Natural killer cell treated with Interleukin-12 subunit alpha and Interleukin-12 subunit beta and Interleukin-15 and Interleukin-18, amount 100 ng/mL, for 72 hours (primary cell): ENCODE measurements at regions not wholly inside any gene's neighbourhood (a gene's known extent, or its start where the extent isn't known, plus 50 kb on each side); places are given as distances from the start of the nearest gene placed in this dataset.

ENCODE experiments used
- ATAC-seq, 2 donors: fragments of 150-1000 bp; cut with Tn5 transposase in 1 of 2; sonication (Bioruptor Pico), chemical (Tn5 transposase) in 1 of 2; 2 replicates each; pipeline ENCODE4 v1.10.0; 2021
- DNase-seq: peaks from one replicate; pipeline ENCODE4 v3.0.0; 2022; ENCODE audit warnings: low spot score
- H3K27ac Mint-ChIP-seq, 2 donors: 1 replicate in 1 of 2; 2 replicates in 1 of 2; pipeline ENCODE4 v1.8.0; 2022; ENCODE audit warnings: mixed read lengths in 2 of 2, mild to moderate bottlenecking in 1 of 2, moderate library complexity in 1 of 2
- H3K27me3 Mint-ChIP-seq, 2 donors: 1 replicate in 1 of 2; 2 replicates in 1 of 2; pipeline ENCODE4 v1.8.0; 2022; ENCODE audit warnings: mixed read lengths in 2 of 2
- H3K36me3 Mint-ChIP-seq: one replicate; pipeline ENCODE4 v1.8.0; 2022; ENCODE audit warnings: mixed read lengths
- H3K4me1 Mint-ChIP-seq, 2 donors: 1 replicate in 1 of 2; 2 replicates in 1 of 2; pipeline ENCODE4 v1.8.0; 2022; ENCODE audit warnings: low read depth in 2 of 2, mixed read lengths in 2 of 2, mild to moderate bottlenecking in 1 of 2
- H3K4me3 Mint-ChIP-seq: one replicate; pipeline ENCODE4 v1.8.0; 2022; ENCODE audit warnings: mixed read lengths
- H3K9me3 Mint-ChIP-seq: 2 replicates; pipeline ENCODE4 v1.8.0; 2022; ENCODE audit warnings: mixed read lengths

DNA sequence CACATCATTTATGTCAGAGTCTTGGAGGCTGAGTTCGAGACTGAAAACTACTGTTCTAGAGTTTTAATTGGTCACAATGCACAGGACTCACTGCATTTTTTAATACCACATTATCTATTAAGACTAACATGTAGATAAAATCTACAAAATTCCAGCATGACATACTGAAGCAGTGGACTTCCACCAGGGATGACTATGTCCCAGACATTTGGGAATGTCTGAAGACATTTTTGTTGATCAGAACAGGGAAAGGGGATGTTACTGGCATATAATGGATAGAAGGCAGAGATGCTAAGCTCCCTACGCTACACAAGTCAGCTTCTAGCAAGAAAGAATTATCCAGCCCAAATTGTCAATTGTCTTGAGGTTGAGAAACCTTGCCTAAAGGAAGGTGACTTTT is 419.0 kb upstream of the TGFBR2 start:
- no peak for DNase-seq
- Mint-ChIP-seq H3K4me1 (no peaks in the 10 kb centered on the region), H3K27ac (no peak overlapping the region), H3K4me3 (no peak overlapping the region), H3K36me3 (no peaks in the 10 kb centered on the region), H3K27me3 (peaks cover 11 to 31% of the 10 kb centered on the region in 2 donors), H3K9me3 (no peaks in the 10 kb centered on the region)
- no peak for ATAC-seq

DNA sequence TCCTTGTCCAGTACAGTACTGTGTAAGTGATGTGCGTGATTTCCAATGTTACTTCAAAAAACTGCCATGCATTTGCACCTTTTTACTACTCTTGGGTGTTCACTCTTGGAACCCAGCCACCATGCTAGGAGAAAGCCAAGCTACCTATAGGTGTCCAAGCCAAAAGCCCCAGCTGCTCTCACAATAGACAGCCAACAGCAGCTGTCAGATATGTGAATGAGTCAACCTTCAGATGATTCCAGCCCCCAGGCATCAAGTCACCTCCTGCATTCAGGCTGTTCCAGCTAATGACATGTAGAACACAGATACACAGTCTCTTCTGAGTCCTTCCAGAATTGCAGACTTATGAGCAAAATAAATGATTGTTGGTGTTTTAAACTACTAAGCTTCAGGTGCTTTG is 417.7 kb upstream of the TGFBR2 start:
- DNase-seq (no peak), ATAC-seq (peak in 1 of 2 donors; percentile 24)
- no peaks in the 10 kb centered on the region for H3K9me3 Mint-ChIP-seq
- no peaks in the 10 kb centered on the region for H3K36me3 Mint-ChIP-seq
- no peak overlapping the region for H3K4me3 Mint-ChIP-seq
- no peaks in the 10 kb centered on the region for H3K4me1 Mint-ChIP-seq
- H3K27ac Mint-ChIP-seq = no peak overlapping the region
- peaks cover 14 to 32% of the 10 kb centered on the region in 2 donors for H3K27me3 Mint-ChIP-seq

DNA sequence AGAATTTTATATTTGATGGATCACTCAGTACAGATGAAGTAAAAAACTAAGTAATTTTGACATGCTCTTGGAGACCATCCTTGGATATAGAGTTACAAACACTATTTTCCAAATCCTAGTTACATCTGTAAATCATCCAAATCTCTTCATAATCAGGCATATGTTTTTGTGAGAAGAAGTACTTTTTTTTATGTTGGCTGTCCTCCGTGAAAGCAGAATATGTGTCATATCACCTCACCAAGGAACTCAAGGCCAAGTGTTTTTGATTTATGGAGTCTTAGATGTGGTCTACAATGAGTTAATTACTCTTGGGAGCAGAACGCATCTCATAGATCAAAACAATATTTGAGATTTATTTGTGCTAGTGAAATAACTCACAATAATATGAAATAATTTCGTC is 416.5 kb upstream of the TGFBR2 start:
- Mint-ChIP-seq H3K27me3 (peaks cover 11 to 39% of the 10 kb centered on the region in 2 donors), H3K4me3 (no peak overlapping the region), H3K36me3 (no peaks in the 10 kb centered on the region), H3K27ac (no peak overlapping the region), H3K9me3 (no peaks in the 10 kb centered on the region), H3K4me1 (no peaks in the 10 kb centered on the region)
- DNase-seq (no peak), ATAC-seq (no peak)

DNA sequence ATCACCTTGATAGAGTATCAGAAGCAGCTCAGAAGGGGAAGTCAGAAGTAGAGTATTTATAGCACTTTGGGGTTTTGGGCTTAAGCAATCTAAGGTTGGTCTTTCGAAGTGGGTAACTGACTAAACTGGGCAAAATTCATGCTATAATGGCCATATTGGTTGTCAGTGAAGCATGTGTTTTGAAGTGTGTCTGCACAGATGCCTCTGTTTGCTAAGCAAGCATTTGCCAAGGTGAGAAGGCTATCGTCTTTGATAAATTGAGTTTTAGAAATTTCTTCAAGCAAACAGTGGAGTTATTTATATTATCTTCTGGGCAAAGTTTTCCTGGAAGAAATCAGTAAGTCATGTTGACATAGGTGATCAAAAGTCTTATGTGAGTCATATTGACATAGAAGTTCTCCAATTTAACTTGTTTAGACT is 412.8 kb upstream of the TGFBR2 start:
- Mint-ChIP-seq H3K4me1 (no peaks in the 10 kb centered on the region), H3K36me3 (no peaks in the 10 kb centered on the region), H3K9me3 (no peaks in the 10 kb centered on the region), H3K4me3 (no peak overlapping the region), H3K27ac (no peak overlapping the region), H3K27me3 (peaks cover 5 to 30% of the 10 kb centered on the region in 2 donors)
- no peak for ATAC-seq
- no peak for DNase-seq

DNA sequence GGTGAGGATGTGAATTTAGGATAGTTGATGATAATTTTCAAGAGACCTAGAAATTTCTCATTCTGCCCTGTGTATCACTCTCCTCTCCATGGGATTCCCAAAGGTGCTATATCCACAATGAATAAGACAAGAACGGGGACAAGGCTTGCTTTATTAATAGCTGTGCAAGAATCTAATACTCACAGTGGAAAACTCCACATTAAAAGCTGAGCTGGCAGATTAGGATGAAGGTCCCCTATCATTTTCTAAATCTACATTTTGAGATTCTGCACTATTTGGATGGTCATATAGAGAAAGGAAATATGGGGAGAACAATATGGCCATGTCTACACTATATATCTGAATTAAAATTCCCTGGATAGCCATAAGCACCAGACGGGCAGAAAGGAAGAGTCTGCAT is 411.0 kb upstream of the TGFBR2 start:
- no peak overlapping the region for H3K4me3 Mint-ChIP-seq
- DNase-seq = no peak
- no peaks in the 10 kb centered on the region for H3K9me3 Mint-ChIP-seq
- ATAC-seq = no peak
- H3K27ac Mint-ChIP-seq = no peak overlapping the region
- H3K36me3 Mint-ChIP-seq = no peaks in the 10 kb centered on the region
- peaks cover 5 to 23% of the 10 kb centered on the region in 2 donors for H3K27me3 Mint-ChIP-seq
- no peaks in the 10 kb centered on the region for H3K4me1 Mint-ChIP-seq

DNA sequence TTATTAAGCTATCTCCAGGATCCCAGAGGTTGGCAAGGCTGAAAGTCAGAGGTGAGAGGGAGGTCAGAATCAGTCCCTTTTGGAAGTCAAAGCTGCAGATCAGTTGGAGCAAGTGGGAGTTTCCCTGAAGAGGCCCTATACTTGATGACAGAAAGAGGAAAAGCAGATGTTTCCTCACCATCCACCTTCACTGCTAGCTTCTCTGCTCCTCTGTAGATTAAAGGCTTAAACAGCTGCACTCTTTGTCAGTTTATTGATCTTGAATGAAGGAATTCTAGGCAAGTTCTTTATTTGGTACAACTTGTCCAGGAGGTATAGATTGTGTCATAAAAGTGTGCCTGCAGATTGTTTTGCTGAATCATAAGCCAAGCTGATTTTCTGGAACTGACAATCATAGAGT is 408.2 kb upstream of the TGFBR2 start:
- H3K27me3 Mint-ChIP-seq = peaks cover 3 to 10% of the 10 kb centered on the region in 2 donors
- H3K9me3 Mint-ChIP-seq = no peaks in the 10 kb centered on the region
- H3K36me3 Mint-ChIP-seq = no peaks in the 10 kb centered on the region
- peaks cover 0 to 4% of the 10 kb centered on the region in 2 donors for H3K4me1 Mint-ChIP-seq
- ATAC-seq (no peak), DNase-seq (no peak)
- H3K27ac Mint-ChIP-seq = no peak overlapping the region
- no peak overlapping the region for H3K4me3 Mint-ChIP-seq

DNA sequence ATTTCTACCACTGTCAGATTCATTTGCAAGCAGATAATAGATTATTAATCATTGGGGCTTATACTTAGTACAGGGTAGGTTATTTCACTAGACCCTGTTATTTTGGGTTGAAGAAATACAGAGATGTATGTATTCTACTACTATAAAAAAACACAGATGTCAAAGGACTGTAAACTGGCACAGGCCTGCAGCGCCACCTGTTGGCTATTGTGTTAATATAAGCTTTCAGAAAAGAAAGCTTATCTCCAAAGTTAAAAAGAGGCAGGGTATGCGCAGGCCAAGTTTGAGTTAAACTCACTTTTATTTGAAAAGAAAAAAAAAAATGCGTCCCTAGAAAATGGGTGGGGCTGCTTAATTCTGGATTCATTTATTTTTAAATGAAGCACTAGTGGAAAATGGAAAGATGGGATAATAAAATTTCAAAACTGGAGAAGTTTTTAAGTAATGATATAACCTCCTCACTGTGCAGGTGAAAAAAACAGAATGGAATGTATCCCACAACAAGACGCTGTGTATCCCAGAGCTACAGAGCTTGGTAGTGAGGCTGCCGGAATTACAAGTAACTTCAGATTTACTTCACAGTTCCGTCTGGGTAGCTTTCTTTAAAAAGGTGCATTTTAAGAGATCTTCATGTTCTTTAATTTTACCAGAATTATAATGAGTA is 407.2 kb upstream of the TGFBR2 start:
- Mint-ChIP-seq H3K9me3 (no peaks in the 10 kb centered on the region), H3K27ac (peak overlapping the region in 1 of 2 donors; percentile 29), H3K36me3 (no peaks in the 10 kb centered on the region), H3K27me3 (peaks cover 0 to 2% of the 10 kb centered on the region in 2 donors), H3K4me1 (peaks cover 0 to 4% of the 10 kb centered on the region in 2 donors), H3K4me3 (no peak overlapping the region)
- ATAC-seq (no peak), DNase-seq (peak; percentile 61)

DNA sequence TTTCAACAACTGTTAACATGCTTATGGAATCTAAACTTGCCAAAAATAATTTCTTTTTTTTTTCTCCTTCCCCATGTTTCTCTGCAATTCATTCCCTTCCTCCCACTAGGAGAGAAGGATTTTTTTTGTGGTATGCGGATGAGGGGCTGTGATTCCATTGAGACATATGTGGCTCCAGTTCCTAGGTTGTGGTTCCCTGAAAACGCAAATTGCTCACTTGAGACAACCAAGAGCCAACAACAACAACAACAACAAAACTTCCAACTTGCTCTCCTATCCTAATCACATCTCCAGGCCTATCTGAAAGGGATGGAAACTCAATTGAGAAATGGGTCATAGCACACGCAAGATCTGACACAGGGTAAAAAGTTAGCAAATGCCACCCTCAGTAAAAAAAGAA is 406.5 kb upstream of the TGFBR2 start:
- Mint-ChIP-seq H3K27ac (no peak overlapping the region), H3K4me1 (peaks cover 0 to 4% of the 10 kb centered on the region in 2 donors), H3K27me3 (no peaks in the 10 kb centered on the region), H3K36me3 (no peaks in the 10 kb centered on the region), H3K9me3 (no peaks in the 10 kb centered on the region), H3K4me3 (no peak overlapping the region)
- ATAC-seq = no peak
- DNase-seq = no peak

DNA sequence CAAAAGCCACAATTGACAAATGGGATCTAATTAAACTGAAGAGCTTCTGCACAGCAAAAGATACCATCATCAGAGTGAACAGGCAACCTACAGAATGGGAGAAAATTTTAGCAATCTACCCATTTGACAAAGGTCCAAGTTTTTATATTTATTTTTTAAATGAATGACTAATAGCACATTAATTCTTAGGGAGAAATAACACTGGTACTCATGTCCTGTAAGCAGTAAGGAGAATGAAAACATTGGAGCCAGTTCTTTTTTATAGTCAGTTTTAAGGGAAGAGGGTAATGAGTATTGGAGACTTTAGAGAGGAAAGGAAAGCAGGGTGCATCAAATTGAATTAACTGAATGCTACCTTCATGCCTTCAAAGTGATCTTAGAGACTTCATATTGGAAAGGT is 404.7 kb upstream of the TGFBR2 start:
- Mint-ChIP-seq H3K9me3 (no peaks in the 10 kb centered on the region), H3K36me3 (no peaks in the 10 kb centered on the region), H3K27ac (no peak overlapping the region), H3K27me3 (no peaks in the 10 kb centered on the region), H3K4me3 (no peak overlapping the region), H3K4me1 (peaks cover 0 to 4% of the 10 kb centered on the region in 2 donors)
- no peak for DNase-seq
- ATAC-seq = no peak

DNA sequence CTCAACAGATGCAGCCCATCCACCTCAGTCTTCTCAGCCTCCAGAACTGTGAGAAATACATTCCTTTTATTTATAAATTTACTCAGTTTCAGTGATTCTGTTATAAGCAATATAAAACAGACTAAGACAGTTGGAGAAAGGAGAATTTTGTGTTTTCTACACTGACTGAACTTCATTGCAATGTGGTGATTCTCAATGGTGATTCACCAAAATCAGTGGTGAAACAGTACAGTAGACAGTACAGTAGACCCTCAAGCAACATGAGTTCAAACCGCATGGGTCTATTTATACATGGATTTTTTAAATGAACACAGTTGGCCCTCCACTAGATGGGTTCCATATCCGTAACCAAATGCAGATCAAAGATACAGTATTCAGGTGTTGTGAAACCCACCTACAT is 403.1 kb upstream of the TGFBR2 start:
- Mint-ChIP-seq H3K27me3 (no peaks in the 10 kb centered on the region), H3K27ac (no peak overlapping the region), H3K4me3 (no peak overlapping the region), H3K36me3 (no peaks in the 10 kb centered on the region), H3K9me3 (no peaks in the 10 kb centered on the region), H3K4me1 (peaks cover 0 to 4% of the 10 kb centered on the region in 2 donors)
- DNase-seq (no peak), ATAC-seq (no peak)

DNA sequence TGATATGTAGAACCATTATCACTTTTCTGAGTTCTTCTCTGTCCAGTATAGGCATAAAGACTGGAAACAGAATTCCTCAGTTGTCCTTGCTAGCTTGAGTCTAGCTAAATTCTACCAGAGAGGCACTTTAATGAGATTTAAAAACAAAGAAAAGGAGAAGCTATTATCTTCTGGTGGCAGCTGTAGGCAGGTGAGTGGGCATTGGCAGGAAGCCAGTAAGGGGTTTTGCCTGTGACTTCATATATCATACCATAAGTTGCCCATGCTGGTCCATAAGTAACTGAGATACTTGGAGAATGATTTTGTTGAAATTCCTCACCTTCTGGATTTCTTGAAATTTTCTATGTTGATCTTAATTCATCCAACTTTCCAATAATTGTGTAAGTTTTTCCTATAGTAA is 402.3 kb upstream of the TGFBR2 start:
- H3K27ac Mint-ChIP-seq = no peak overlapping the region
- no peaks in the 10 kb centered on the region for H3K9me3 Mint-ChIP-seq
- peaks cover 0 to 4% of the 10 kb centered on the region in 2 donors for H3K4me1 Mint-ChIP-seq
- no peaks in the 10 kb centered on the region for H3K27me3 Mint-ChIP-seq
- H3K36me3 Mint-ChIP-seq = no peaks in the 10 kb centered on the region
- H3K4me3 Mint-ChIP-seq = no peak overlapping the region
- ATAC-seq (no peak), DNase-seq (no peak)

DNA sequence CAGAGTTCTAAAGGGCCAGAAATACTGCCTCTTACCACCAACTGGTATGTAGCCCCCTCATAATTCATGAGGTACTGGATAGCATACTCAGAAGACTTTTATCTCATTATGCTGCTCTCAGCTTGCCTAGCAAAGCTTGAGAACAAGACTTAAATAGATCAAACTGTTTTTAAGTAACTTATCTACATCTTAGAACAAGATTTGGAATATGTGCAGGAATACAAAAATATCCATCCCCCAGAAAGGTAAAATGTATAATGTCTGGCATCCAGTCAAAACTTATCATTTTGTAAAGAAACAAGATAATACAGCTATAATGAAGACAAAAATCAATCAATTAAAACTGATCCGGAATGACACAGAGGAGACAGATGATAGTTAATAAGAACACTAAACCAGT is 400.4 kb upstream of the TGFBR2 start:
- H3K27me3 Mint-ChIP-seq = no peaks in the 10 kb centered on the region
- no peak for ATAC-seq
- no peaks in the 10 kb centered on the region for H3K36me3 Mint-ChIP-seq
- no peak for DNase-seq
- no peak overlapping the region for H3K4me3 Mint-ChIP-seq
- peaks cover 3 to 9% of the 10 kb centered on the region in 2 donors for H3K4me1 Mint-ChIP-seq
- H3K9me3 Mint-ChIP-seq = no peaks in the 10 kb centered on the region
- H3K27ac Mint-ChIP-seq = peak overlapping the region in 1 of 2 donors; percentile 7

- Mint-ChIP-seq H3K27ac (no peak overlapping the region), H3K4me3 (no peak overlapping the region), H3K27me3 (peaks cover 5 to 18% of the 10 kb centered on the region in 2 donors), H3K9me3 (no peaks in the 10 kb centered on the region), H3K4me1 (peaks cover 0 to 20% of the 10 kb centered on the region in 2 donors), H3K36me3 (peaks cover 11% of the 10 kb centered on the region)
- ATAC-seq (peak; percentile 53 to 63), DNase-seq (no peak)
Observed at GRCh38 chr3:30221619-30222018, 384.8 kb upstream of the TGFBR2 start.

- peaks cover 5 to 14% of the 10 kb centered on the region in 2 donors for H3K27me3 Mint-ChIP-seq
- peaks cover 9% of the 10 kb centered on the region for H3K36me3 Mint-ChIP-seq
- H3K4me3 Mint-ChIP-seq = no peak overlapping the region
- ATAC-seq (no peak), DNase-seq (no peak)
- H3K4me1 Mint-ChIP-seq = peaks cover 0 to 23% of the 10 kb centered on the region in 2 donors
- no peak overlapping the region for H3K27ac Mint-ChIP-seq
- no peaks in the 10 kb centered on the region for H3K9me3 Mint-ChIP-seq
Observed at GRCh38 chr3:30222441-30222840, 384.0 kb upstream of the TGFBR2 start.

DNA sequence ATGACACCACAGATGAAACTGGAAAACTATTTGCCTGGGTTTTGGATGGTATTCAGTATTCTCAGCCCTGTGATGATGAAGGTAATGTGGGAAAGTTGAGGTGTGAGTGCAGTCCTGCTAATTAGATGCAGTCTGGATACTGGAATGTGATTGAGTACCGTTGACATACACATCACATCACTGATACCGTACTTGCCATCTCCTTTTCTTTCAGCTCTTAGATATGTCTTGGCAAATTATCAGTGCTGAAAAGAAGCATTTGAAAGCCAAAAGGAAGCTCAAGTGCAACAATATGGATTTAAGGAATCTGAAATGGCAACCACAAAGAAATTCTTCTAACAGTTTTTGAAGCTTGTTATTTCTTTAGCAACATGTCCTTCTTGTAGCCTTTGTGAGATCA is 381.4 kb upstream of the TGFBR2 start:
- Mint-ChIP-seq H3K4me1 (peaks cover 4 to 31% of the 10 kb centered on the region in 2 donors), H3K27me3 (peaks cover 3 to 8% of the 10 kb centered on the region in 2 donors), H3K4me3 (no peak overlapping the region), H3K27ac (no peak overlapping the region), H3K36me3 (peaks cover 5% of the 10 kb centered on the region), H3K9me3 (no peaks in the 10 kb centered on the region)
- ATAC-seq (no peak), DNase-seq (no peak)
